Common myeloid progenitor, CD34-positive (primary cell): ENCODE measurements at regions not wholly inside any gene's neighbourhood (a gene's known extent, or its start where the extent isn't known, plus 50 kb on each side); places are given as distances from the start of the nearest gene placed in this dataset.

Experiments used
- CTCF ChIA-PET: fragments of 350-600 bp; sonication (Branson Sonifier 250); formaldehyde crosslinking; loops from one replicate; lab custom pipeline; 2021; ENCODE audit warnings: antibody characterized with exemption; lab: Charles Lee
- POLR2A ChIA-PET: fragments of 350-600 bp; sonication (Branson Sonifier 250); formaldehyde crosslinking; loops from one replicate; lab custom pipeline; 2021; ENCODE audit warnings: antibody characterized with exemption; lab: Charles Lee
- DNase-seq, 3 donors: peaks; one replicate each; pipeline versions ENCODE4 v3.0.0 to v3.0.0-alpha.2; 2013
- H3K27ac ChIP-seq, 2 experiments: 1 replicate in 1 of 2; 2 replicates in 1 of 2; pipeline ENCODE4 v1.7.0; 2013; ENCODE audit warnings: inconsistent platforms in 2 of 2, low read length in 2 of 2, mild to moderate bottlenecking in 2 of 2, low read depth in 1 of 2, moderate library complexity in 1 of 2; ENCODE audit not compliant: severe bottlenecking in 2 of 2, insufficient read depth in 1 of 2, poor library complexity in 1 of 2
- H3K27me3 ChIP-seq, 5 experiments: replicated peaks in 2 of 5; 1 replicate in 3 of 5; 2 replicates in 2 of 5; pipeline versions ENCODE4 v1.6.1 to v1.7.0; 2013; ENCODE audit warnings: low read length in 4 of 5, mild to moderate bottlenecking in 2 of 5, moderate library complexity in 2 of 5, inconsistent platforms in 1 of 5; ENCODE audit not compliant: insufficient read depth in 5 of 5, control insufficient read depth in 4 of 5
- H3K36me3 ChIP-seq, 4 experiments: 1 replicate in 2 of 4; 2 replicates in 2 of 4; pipeline versions ENCODE4 v1.6.1 to v1.7.0; 2013; ENCODE audit warnings: low read length in 3 of 4, control low read depth in 1 of 4, mild to moderate bottlenecking in 1 of 4; ENCODE audit not compliant: control insufficient read depth in 4 of 4, insufficient read depth in 4 of 4
- H3K4me1 ChIP-seq, 4 experiments: 1 replicate in 3 of 4; 2 replicates in 1 of 4; pipeline versions ENCODE4 v1.6.1 to v1.7.1; 2013; ENCODE audit warnings: low read length in 3 of 4, mild to moderate bottlenecking in 3 of 4, control low read depth in 1 of 4, inconsistent platforms in 1 of 4, moderate library complexity in 1 of 4; ENCODE audit not compliant: control insufficient read depth in 4 of 4, insufficient read depth in 4 of 4; ENCODE audit errors: control extremely low read depth in 1 of 4
- H3K4me3 ChIP-seq, 7 experiments: 1 replicate in 4 of 7; 2 replicates in 3 of 7; pipeline versions ENCODE4 v1.5.1 to v1.7.0; 2013; ENCODE audit warnings: mild to moderate bottlenecking in 7 of 7, low read length in 6 of 7, moderate library complexity in 6 of 7, inconsistent platforms in 2 of 7, low read depth in 2 of 7, control low read depth in 1 of 7; ENCODE audit not compliant: insufficient read depth in 4 of 7, control insufficient read depth in 1 of 7; ENCODE audit errors: extremely low read depth in 1 of 7
- H3K9me3 ChIP-seq, 5 experiments: 1 replicate in 4 of 5; 2 replicates in 1 of 5; pipeline versions ENCODE4 v1.6.1 to v1.7.1; 2013; ENCODE audit warnings: low read length in 4 of 5, mild to moderate bottlenecking in 2 of 5, inconsistent platforms in 1 of 5, low read depth in 1 of 5, moderate library complexity in 1 of 5; ENCODE audit not compliant: control insufficient read depth in 4 of 5, insufficient read depth in 2 of 5; ENCODE audit errors: control extremely low read depth in 1 of 5
- WGBS: methylation state at CpG from one replicate; pipeline ENCODE4 v1.1.5; 2013; ENCODE audit not compliant: insufficient coverage; 5-methylcytosine and 5-hydroxymethylcytosine counted together

- Histone ChIP-seq H3K4me3 (no peak overlapping the region), H3K27ac (no peak overlapping the region), H3K4me1 (no peaks in the 10 kb centered on the region), H3K9me3 (no peaks in the 10 kb centered on the region), H3K36me3 (no peaks in the 10 kb centered on the region), H3K27me3 (no peaks in the 10 kb centered on the region)
- CTCF ChIA-PET = no interaction called here
- DNase-seq = no peak
- WGBS = 88% methylated on average over 1 of the region's 1 CpG
- POLR2A ChIA-PET = no interaction called here
Observed at GRCh38 chr3:163576314-163576713, 1502.0 kb downstream of the SI start.

GRCh38 chr3:163573324-163573723 lies 1505.0 kb downstream of the SI start:
- 88% methylated on average over 3 of the region's 3 CpGs for WGBS
- ChIA-PET CTCF (interaction anchor here (1.0 kb wide), 1 partner anchor 11 kb away, joined by 3 read pairs; no protein-coding TSS in a partner anchor), POLR2A (no interaction called here)

GRCh38 chr3:163572856-163573255 lies 1505.4 kb downstream of the SI start:
- DNase-seq = no peak
- no peaks in the 10 kb centered on the region for H3K27me3 ChIP-seq
- WGBS = 100% methylated on average over 1 of the region's 1 CpG
- ChIA-PET CTCF (no interaction called here), POLR2A (no interaction called here)
- H3K4me1 ChIP-seq = no peaks in the 10 kb centered on the region
- H3K36me3 ChIP-seq = no peaks in the 10 kb centered on the region
- no peak overlapping the region for H3K27ac ChIP-seq
- H3K4me3 ChIP-seq = no peak overlapping the region
- peaks cover 0 to 3% (median 0%) of the 10 kb centered on the region in 5 experiments for H3K9me3 ChIP-seq

More at GRCh38 chr3:163573324-163573723, 1505.0 kb downstream of the SI start:
- H3K4me3 ChIP-seq = no peak overlapping the region
- no peaks in the 10 kb centered on the region for H3K36me3 ChIP-seq
- H3K9me3 ChIP-seq = peaks cover 0 to 3% (median 0%) of the 10 kb centered on the region in 5 experiments
- no peaks in the 10 kb centered on the region for H3K27me3 ChIP-seq
- no peak for DNase-seq
- H3K4me1 ChIP-seq = no peaks in the 10 kb centered on the region
- no peak overlapping the region for H3K27ac ChIP-seq

- no peak for DNase-seq
- ChIA-PET CTCF (interaction anchor here (1.5 kb wide), 1 partner anchor 10 kb away, joined by 3 read pairs; no protein-coding TSS in a partner anchor), POLR2A (no interaction called here)
- H3K9me3 ChIP-seq = no peaks in the 10 kb centered on the region
- no peak overlapping the region for H3K4me3 ChIP-seq
- H3K27ac ChIP-seq = no peak overlapping the region
- no CpG with 5 or more reads among the region's 1 CpG for WGBS
- no peaks in the 10 kb centered on the region for H3K36me3 ChIP-seq
- no peaks in the 10 kb centered on the region for H3K27me3 ChIP-seq
- H3K4me1 ChIP-seq = no peaks in the 10 kb centered on the region
Observed at GRCh38 chr3:163563485-163563884, 1514.8 kb downstream of the SI start.

GRCh38 chr3:163562625-163563024 lies 1515.7 kb downstream of the SI start:
- no peaks in the 10 kb centered on the region for H3K36me3 ChIP-seq
- no peak for DNase-seq
- no peaks in the 10 kb centered on the region for H3K4me1 ChIP-seq
- H3K27ac ChIP-seq = no peak overlapping the region
- H3K9me3 ChIP-seq = no peaks in the 10 kb centered on the region
- 0% methylated on average over 1 of the region's 2 CpGs for WGBS
- H3K4me3 ChIP-seq = no peak overlapping the region
- no peaks in the 10 kb centered on the region for H3K27me3 ChIP-seq
- ChIA-PET POLR2A (no interaction called here), CTCF (interaction anchor here (1.5 kb wide), 1 partner anchor 11 kb away, joined by 3 read pairs; no protein-coding TSS in a partner anchor)

- 92% methylated on average over 3 of the region's 4 CpGs for WGBS
- DNase-seq = no peak
- Histone ChIP-seq H3K9me3 (no peaks in the 10 kb centered on the region), H3K27ac (no peak overlapping the region), H3K36me3 (no peaks in the 10 kb centered on the region), H3K4me1 (no peaks in the 10 kb centered on the region), H3K27me3 (no peaks in the 10 kb centered on the region), H3K4me3 (no peak overlapping the region)
- ChIA-PET POLR2A (no interaction called here), CTCF (no interaction called here)
Observed at GRCh38 chr3:163561151-163561550, 1517.1 kb downstream of the SI start.

- WGBS = 96% methylated on average over 2 of the region's 2 CpGs
- POLR2A ChIA-PET = no interaction called here
Observed at GRCh38 chr3:163560459-163560858, 1517.8 kb downstream of the SI start.

More at GRCh38 chr3:163560459-163560858, 1517.8 kb downstream of the SI start:
- H3K4me3 ChIP-seq = no peak overlapping the region
- CTCF ChIA-PET = no interaction called here
- DNase-seq = no peak
- H3K36me3 ChIP-seq = no peaks in the 10 kb centered on the region
- no peaks in the 10 kb centered on the region for H3K4me1 ChIP-seq
- H3K9me3 ChIP-seq = no peaks in the 10 kb centered on the region
- H3K27ac ChIP-seq = no peak overlapping the region
- no peaks in the 10 kb centered on the region for H3K27me3 ChIP-seq
